ENCODE measurements at regions not wholly inside any gene's neighbourhood (a gene's known extent, or its start where the extent isn't known, plus 50 kb on each side); places are given as distances from the start of the nearest gene placed in this dataset.

- Histone ChIP-seq H3K27me3 (ENCODE audit: insufficient read depth, low read length, poor library complexity, severe bottlenecking) (no peaks in the 10 kb centered on the region), H3K79me2 (ENCODE audit: insufficient read depth, low read length) (no peaks in the 10 kb centered on the region), H4K20me1 (ENCODE audit: insufficient read depth, low read length, poor library complexity, severe bottlenecking) (no peaks in the 10 kb centered on the region), H3K9me2 (replicated peaks; ENCODE audit: low read depth, low read length) (no peaks in the 10 kb centered on the region), H3F3A (ENCODE audit: low read depth) (no peaks in the 10 kb centered on the region), H3K4me1 (ENCODE audit: insufficient read depth, low read length, poor library complexity, severe bottlenecking) (no peaks in the 10 kb centered on the region), H2AFZ (ENCODE audit: low read length) (no peak overlapping the region), H3K36me3 (ENCODE audit: insufficient read depth, low read length) (no peaks in the 10 kb centered on the region), H3K4me2 (ENCODE audit: low read depth, low read length, poor library complexity, severe bottlenecking) (no peak overlapping the region), H3K9ac (ENCODE audit: low read depth, low read length, poor library complexity, severe bottlenecking) (no peak overlapping the region), H3K9me3 (ENCODE audit: insufficient read depth, low read depth, low read length) (no peaks in the 10 kb centered on the region; the same call in 1 of the 2 replicates), H3K4me3 (ENCODE audit: low read length, poor library complexity, severe bottlenecking) (no peak overlapping the region)
- no peak for TF ChIP-seq CTCF (conservative IDR thresholded peaks at IDR 0.05; ENCODE audit: low read length)
- TF ChIP-seq EZH2phosphoT487 (IDR thresholded peaks at IDR 0.05; ENCODE audit: borderline replicate concordance), result no peak
Observed at GRCh38 chr2:7430869-7431641, 513.8 kb downstream of the RNF144A start.

GRCh38 chr2:7432436-7432835 is 515.2 kb downstream of the RNF144A start:
- Histone ChIP-seq H3K36me3 (ENCODE audit: insufficient read depth, low read length) (no peaks in the 10 kb centered on the region), H3K79me2 (ENCODE audit: insufficient read depth, low read length) (no peaks in the 10 kb centered on the region), H3K4me1 (ENCODE audit: insufficient read depth, low read length, poor library complexity, severe bottlenecking) (no peaks in the 10 kb centered on the region), H3K4me3 (ENCODE audit: low read length, poor library complexity, severe bottlenecking) (no peak overlapping the region), H3K9me3 (ENCODE audit: insufficient read depth, low read depth, low read length) (no peaks in the 10 kb centered on the region; the same call in 1 of the 2 replicates), H3F3A (ENCODE audit: low read depth) (no peaks in the 10 kb centered on the region), H4K20me1 (ENCODE audit: insufficient read depth, low read length, poor library complexity, severe bottlenecking) (no peaks in the 10 kb centered on the region), H3K4me2 (ENCODE audit: low read depth, low read length, poor library complexity, severe bottlenecking) (no peak overlapping the region), H2AFZ (ENCODE audit: low read length) (no peak overlapping the region), H3K9me2 (replicated peaks; ENCODE audit: low read depth, low read length) (no peaks in the 10 kb centered on the region), H3K27me3 (ENCODE audit: insufficient read depth, low read length, poor library complexity, severe bottlenecking) (no peaks in the 10 kb centered on the region), H3K9ac (ENCODE audit: low read depth, low read length, poor library complexity, severe bottlenecking) (no peak overlapping the region)
- TF ChIP-seq CTCF (conservative IDR thresholded peaks at IDR 0.05; ENCODE audit: low read length) (no peak), EZH2phosphoT487 (IDR thresholded peaks at IDR 0.05; ENCODE audit: borderline replicate concordance) (no peak)

GRCh38 chr2:7436096-7436906 is 519.1 kb downstream of the RNF144A start:
- Histone ChIP-seq H3K9me3 (ENCODE audit: insufficient read depth, low read depth, low read length) (no peaks in the 10 kb centered on the region; the same call in 1 of the 2 replicates), H3F3A (ENCODE audit: low read depth) (no peaks in the 10 kb centered on the region)
- no peak for TF ChIP-seq EZH2phosphoT487 (IDR thresholded peaks at IDR 0.05; ENCODE audit: borderline replicate concordance)
- TF ChIP-seq CTCF (conservative IDR thresholded peaks at IDR 0.05; ENCODE audit: low read length), result no peak

More at GRCh38 chr2:7436096-7436906, 519.1 kb downstream of the RNF144A start:
- H3K4me1 ChIP-seq (ENCODE audit: insufficient read depth, low read length, poor library complexity, severe bottlenecking), result no peaks in the 10 kb centered on the region
- no peak overlapping the region for H3K4me3 ChIP-seq (ENCODE audit: low read length, poor library complexity, severe bottlenecking)
- no peaks in the 10 kb centered on the region for H3K27me3 ChIP-seq (ENCODE audit: insufficient read depth, low read length, poor library complexity, severe bottlenecking)
- H4K20me1 ChIP-seq (ENCODE audit: insufficient read depth, low read length, poor library complexity, severe bottlenecking), result no peaks in the 10 kb centered on the region
- H2AFZ ChIP-seq (ENCODE audit: low read length), result no peak overlapping the region
- H3K4me2 ChIP-seq (ENCODE audit: low read depth, low read length, poor library complexity, severe bottlenecking), result no peak overlapping the region
- no peaks in the 10 kb centered on the region for H3K36me3 ChIP-seq (ENCODE audit: insufficient read depth, low read length)
- no peaks in the 10 kb centered on the region for H3K9me2 ChIP-seq (replicated peaks; ENCODE audit: low read depth, low read length)
- no peak overlapping the region for H3K9ac ChIP-seq (ENCODE audit: low read depth, low read length, poor library complexity, severe bottlenecking)
- no peaks in the 10 kb centered on the region for H3K79me2 ChIP-seq (ENCODE audit: insufficient read depth, low read length)

Data from Loucy (cell line).